Stimulated activated CD8-positive, alpha-beta memory T cell treated with anti-CD3 and anti-CD28 coated beads, Interleukin-7, amount 100 ng/mL, for 1 hour (primary cell): ENCODE measurements at regions not wholly inside any gene's neighbourhood (a gene's known extent, or its start where the extent isn't known, plus 50 kb on each side); places are given as distances from the start of the nearest gene placed in this dataset.

Experiments
- DNase-seq, 2 donors: peaks; one replicate each; pipeline ENCODE4 v3.0.0-alpha.2; 2020; ENCODE audit warnings: low read depth in 2 of 2

GRCh38 chr11:134802116-134802515 is 390.1 kb upstream of the B3GAT1 start:
- no peak for DNase-seq

GRCh38 chr11:134801570-134801969 is 389.5 kb upstream of the B3GAT1 start:
- DNase-seq: no peak

GRCh38 chr11:134800826-134801225 is 388.8 kb upstream of the B3GAT1 start:
- DNase-seq: no peak

GRCh38 chr11:134800130-134800529 is 388.1 kb upstream of the B3GAT1 start:
- no peak for DNase-seq

GRCh38 chr11:134799386-134799785 is 387.3 kb upstream of the B3GAT1 start:
- no peak for DNase-seq

GRCh38 chr11:134797411-134798089 is 385.5 kb upstream of the B3GAT1 start:
- DNase-seq: no peak

GRCh38 chr11:134795017-134795416 is 383.0 kb upstream of the B3GAT1 start:
- DNase-seq: no peak

- DNase-seq: no peak
These were observed 382.1 kb upstream of the B3GAT1 start for GRCh38 chr11:134794192-134794591.

GRCh38 chr11:134792677-134793076 is 380.6 kb upstream of the B3GAT1 start:
- DNase-seq: no peak

- DNase-seq: no peak
These were observed 380.0 kb upstream of the B3GAT1 start for GRCh38 chr11:134792044-134792443.

- DNase-seq: no peak
These were observed 379.1 kb upstream of the B3GAT1 start for GRCh38 chr11:134791102-134791501.

- DNase-seq: no peak
These were observed 377.1 kb upstream of the B3GAT1 start for GRCh38 chr11:134789104-134789503.

- DNase-seq: no peak
These were observed 374.6 kb upstream of the B3GAT1 start for GRCh38 chr11:134786636-134787035.

- DNase-seq: no peak
These were observed 373.7 kb upstream of the B3GAT1 start for GRCh38 chr11:134785660-134786284.

- DNase-seq: no peak
These were observed 373.0 kb upstream of the B3GAT1 start for GRCh38 chr11:134785059-134785458.

GRCh38 chr11:134784568-134784967 is 372.5 kb upstream of the B3GAT1 start:
- DNase-seq: no peak

- DNase-seq: no peak
These were observed 372.0 kb upstream of the B3GAT1 start for GRCh38 chr11:134784046-134784445.

- DNase-seq: no peak
These were observed 371.2 kb upstream of the B3GAT1 start for GRCh38 chr11:134783234-134783633.

GRCh38 chr11:134781380-134781866 is 369.4 kb upstream of the B3GAT1 start:
- DNase-seq: no peak

- DNase-seq: no peak
These were observed 368.6 kb upstream of the B3GAT1 start for GRCh38 chr11:134780486-134781147.

- no peak for DNase-seq
These were observed 367.1 kb upstream of the B3GAT1 start for GRCh38 chr11:134779179-134779578.

- DNase-seq: no peak
These were observed 356.4 kb upstream of the B3GAT1 start for GRCh38 chr11:134768463-134768862.

GRCh38 chr11:134765565-134765964 is 353.5 kb upstream of the B3GAT1 start:
- DNase-seq: no peak
